ENCODE measurements at regions not wholly inside any gene's neighbourhood (a gene's known extent, or its start where the extent isn't known, plus 50 kb on each side); places are given as distances from the start of the nearest gene placed in this dataset.

DNA sequence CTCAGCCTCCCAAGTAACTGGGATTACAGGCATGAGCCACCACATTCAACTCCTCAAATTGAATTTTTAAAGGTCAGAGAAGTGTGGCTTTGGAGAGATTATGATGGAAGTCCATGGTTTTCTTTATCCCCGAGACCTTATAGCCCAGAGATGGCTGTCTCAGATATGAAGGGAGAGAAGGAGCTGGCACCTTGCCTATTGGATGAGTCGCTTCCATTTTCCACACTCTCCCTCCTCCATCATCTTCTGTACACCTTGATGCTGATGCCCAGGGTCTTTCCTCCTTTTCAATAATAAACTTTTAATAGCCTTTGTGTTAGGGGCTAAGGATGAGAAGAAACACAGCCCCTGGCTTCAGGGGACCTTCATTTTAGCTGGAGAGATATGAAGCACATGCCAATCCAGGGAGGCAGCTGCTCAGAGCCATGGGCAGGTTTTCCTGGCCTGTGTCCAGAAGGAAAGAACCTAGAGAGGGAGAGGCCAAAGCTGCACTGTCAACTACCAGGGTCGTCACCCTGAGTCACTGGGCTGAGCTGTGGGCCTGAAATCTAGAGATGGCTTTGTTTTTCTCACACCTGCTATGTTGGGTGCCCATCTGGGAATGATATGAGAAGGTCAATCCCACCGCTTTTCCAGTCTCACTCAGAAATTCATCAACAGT lies 146.0 kb upstream of the SERTAD2 start:
- no peaks in the 10 kb centered on the region for H3K9me3 Mint-ChIP-seq
- no peak overlapping the region for H3K4me3 Mint-ChIP-seq

DNA sequence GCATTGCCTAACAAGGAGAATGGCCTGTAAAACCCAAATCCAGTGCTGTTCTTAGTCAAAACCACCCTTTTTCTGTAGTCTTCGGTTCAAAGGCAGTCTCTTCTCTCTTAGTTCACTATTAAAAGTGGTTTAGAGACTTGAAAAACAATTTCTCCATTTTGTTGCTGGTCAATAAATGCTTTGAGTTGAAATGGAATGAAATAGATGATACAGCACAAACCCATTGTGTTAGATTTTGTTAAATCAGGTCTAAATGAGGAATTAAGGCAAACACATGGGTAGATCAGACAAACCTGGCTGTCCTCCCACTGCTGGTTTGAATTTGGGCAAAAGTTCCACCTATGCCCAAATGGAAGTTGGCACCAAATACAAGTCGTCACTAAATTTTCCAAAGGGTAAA lies 150.1 kb upstream of the SERTAD2 start:
- DNase-seq = no peak
- Mint-ChIP-seq H3K36me3 (ENCODE audit: low read depth) (no peaks in the 10 kb centered on the region), H3K27ac (no peak overlapping the region), H3K4me1 (no peaks in the 10 kb centered on the region), H3K4me3 (no peak overlapping the region), H3K27me3 (ENCODE audit: low read depth, poor library complexity) (peaks cover 3% of the 10 kb centered on the region), H3K9me3 (no peaks in the 10 kb centered on the region)
- no peak for TF ChIP-seq CTCF (IDR thresholded peaks at IDR 0.05)

More for the DNA sequence above, 146.0 kb upstream of the SERTAD2 start:
- DNase-seq = no peak
- TF ChIP-seq CTCF (IDR thresholded peaks at IDR 0.05) = no peak
- H3K4me1 Mint-ChIP-seq = no peaks in the 10 kb centered on the region
- H3K36me3 Mint-ChIP-seq (ENCODE audit: low read depth) = no peaks in the 10 kb centered on the region
- no peak overlapping the region for H3K27ac Mint-ChIP-seq
- H3K27me3 Mint-ChIP-seq (ENCODE audit: low read depth, poor library complexity) = peaks cover 3% of the 10 kb centered on the region

GRCh38 chr2:64804651-64805050 lies 150.9 kb upstream of the SERTAD2 start:
- Mint-ChIP-seq H3K27me3 (ENCODE audit: low read depth, poor library complexity) (peaks cover 3% of the 10 kb centered on the region), H3K27ac (no peak overlapping the region), H3K4me1 (no peaks in the 10 kb centered on the region), H3K4me3 (no peak overlapping the region), H3K36me3 (ENCODE audit: low read depth) (no peaks in the 10 kb centered on the region), H3K9me3 (no peaks in the 10 kb centered on the region)
- no peak for TF ChIP-seq CTCF (IDR thresholded peaks at IDR 0.05)
- no peak for DNase-seq

DNA sequence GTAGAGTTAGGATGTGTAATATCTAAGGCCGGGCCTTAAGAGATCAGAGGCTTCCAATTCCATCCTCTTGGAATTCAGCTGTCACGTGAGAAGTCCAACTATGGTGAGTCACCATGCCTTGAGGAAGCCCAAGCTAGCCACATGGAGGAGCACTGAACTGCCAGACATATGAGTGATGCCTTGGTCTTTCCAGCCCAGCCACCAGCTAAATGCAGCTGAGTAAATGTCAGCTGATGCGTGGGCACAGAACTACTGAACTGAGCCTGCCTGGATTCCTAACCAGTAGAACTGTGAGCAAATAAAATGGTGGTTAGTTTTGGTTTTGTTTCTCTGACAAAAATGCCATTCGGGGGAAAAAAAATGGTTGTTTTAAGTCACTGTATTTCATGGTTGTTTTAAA lies 153.7 kb upstream of the SERTAD2 start:
- no peak for DNase-seq
- Mint-ChIP-seq H3K4me3 (no peak overlapping the region), H3K4me1 (peaks cover 5% of the 10 kb centered on the region), H3K27me3 (ENCODE audit: low read depth, poor library complexity) (peaks cover 8% of the 10 kb centered on the region), H3K27ac (no peak overlapping the region), H3K9me3 (no peaks in the 10 kb centered on the region), H3K36me3 (ENCODE audit: low read depth) (no peaks in the 10 kb centered on the region)
- no peak for TF ChIP-seq CTCF (IDR thresholded peaks at IDR 0.05)

GRCh38 chr2:64808092-64808491 lies 154.4 kb upstream of the SERTAD2 start:
- H3K36me3 Mint-ChIP-seq (ENCODE audit: low read depth) = no peaks in the 10 kb centered on the region
- peaks cover 5% of the 10 kb centered on the region for H3K4me1 Mint-ChIP-seq
- peaks cover 11% of the 10 kb centered on the region for H3K27me3 Mint-ChIP-seq (ENCODE audit: low read depth, poor library complexity)
- H3K4me3 Mint-ChIP-seq = no peak overlapping the region
- H3K9me3 Mint-ChIP-seq = no peaks in the 10 kb centered on the region
- no peak for DNase-seq
- no peak overlapping the region for H3K27ac Mint-ChIP-seq
- TF ChIP-seq CTCF (IDR thresholded peaks at IDR 0.05) = no peak

DNA sequence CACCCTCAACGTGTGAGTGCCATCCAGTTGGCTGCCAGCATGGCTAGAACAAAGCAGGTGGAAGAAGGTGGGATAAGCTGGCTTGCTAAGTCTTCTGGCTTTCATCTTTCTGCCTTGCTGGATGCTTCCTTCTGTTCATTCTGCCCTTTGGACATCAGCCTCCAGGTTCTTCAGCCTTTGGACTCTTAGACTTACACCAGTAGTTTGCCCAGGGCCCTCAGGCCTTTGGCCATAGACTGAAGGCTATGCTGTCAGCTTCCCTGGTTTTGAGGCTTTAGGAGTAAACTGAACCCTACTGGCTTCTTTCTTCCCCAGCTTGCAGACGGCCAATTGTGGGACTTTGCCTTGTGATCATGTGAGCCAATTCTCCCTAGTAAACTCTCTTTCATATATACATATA lies 155.0 kb upstream of the SERTAD2 start:
- no peak for TF ChIP-seq CTCF (IDR thresholded peaks at IDR 0.05)
- H3K4me3 Mint-ChIP-seq = no peak overlapping the region
- H3K27ac Mint-ChIP-seq = no peak overlapping the region
- peaks cover 5% of the 10 kb centered on the region for H3K4me1 Mint-ChIP-seq
- H3K9me3 Mint-ChIP-seq = no peaks in the 10 kb centered on the region
- no peaks in the 10 kb centered on the region for H3K36me3 Mint-ChIP-seq (ENCODE audit: low read depth)
- DNase-seq = no peak
- H3K27me3 Mint-ChIP-seq (ENCODE audit: low read depth, poor library complexity) = peaks cover 11% of the 10 kb centered on the region
